ENCODE measurements at regions not wholly inside any gene's neighbourhood (a gene's known extent, or its start where the extent isn't known, plus 50 kb on each side); places are given as distances from the start of the nearest gene placed in this dataset.

GRCh38 chr11:122399375-122399774 lies 256.1 kb upstream of the UBASH3B start:
- Histone ChIP-seq H2BK5ac (ENCODE audit: low read depth, low read length, poor library complexity, severe bottlenecking) (no peak overlapping the region), H4K5ac (ENCODE audit: low read depth, low read length) (no peak overlapping the region; the same call in 1 of the 2 replicates), H3K18ac (ENCODE audit: low read depth, low read length) (peak overlapping the region; percentile 23; the same call in 1 of the 2 replicates), H3K9me3 (ENCODE audit: control insufficient read depth, insufficient read depth, low read length) (no peaks in the 10 kb centered on the region), H2AK5ac (ENCODE audit: low read depth, low read length) (no peak overlapping the region), H3K9ac (ENCODE audit: low read depth, low read length) (no peak overlapping the region), H4K8ac (ENCODE audit: low read depth in 2 of 2, low read length in 2 of 2) (no peak overlapping the region), H3K9me1 (ENCODE audit: insufficient read depth, low read length) (no peaks in the 10 kb centered on the region), H2BK120ac (ENCODE audit: low read depth, low read length) (no peak overlapping the region), H4K20me1 (ENCODE audit: insufficient read depth, low read length) (no peaks in the 10 kb centered on the region), H3K14ac (replicated peaks; ENCODE audit: low read depth, low read length) (no peak overlapping the region), H3K56ac (ENCODE audit: extremely low read depth, insufficient read depth, low read length) (no peak overlapping the region), H3K79me1 (ENCODE audit: low read depth in 1 of 2, low read length in 2 of 2) (no peaks in the 10 kb centered on the region), H3K4me2 (ENCODE audit: low read depth, low read length) (no peak overlapping the region), H2BK20ac (ENCODE audit: low read depth, low read length) (no peak overlapping the region), H2BK15ac (ENCODE audit: low read depth, low read length) (0 out of 3 replicates have a peak overlapping the region, but pooled peaks have one; percentile 22), H3K27ac (ENCODE audit: insufficient read depth, low read length) (no peak overlapping the region), H3K36me3 (ENCODE audit: control insufficient read depth, insufficient read depth, low read length) (no peaks in the 10 kb centered on the region), H2AFZ (replicated peaks; ENCODE audit: low read length, poor library complexity) (no peak overlapping the region), H3K4me1 (ENCODE audit: control insufficient read depth, insufficient read depth, low read length) (peaks cover 4% of the 10 kb centered on the region), H3K23ac (ENCODE audit: low read depth, low read length) (no peak overlapping the region), H3K27me3 (ENCODE audit: control insufficient read depth, insufficient read depth, low read length) (no peaks in the 10 kb centered on the region), H3K4me3 (ENCODE audit: insufficient read depth, low read depth, low read length) (no peak overlapping the region), H3K4ac (ENCODE audit: low read depth, low read length) (no peak overlapping the region), H4K91ac (ENCODE audit: insufficient read depth, low read depth, low read length) (no peak overlapping the region), H2AK9ac (replicated peaks; ENCODE audit: low read depth, low read length, poor library complexity) (no peak overlapping the region)
- ATAC-seq (ENCODE audit: low read depth): no peak
- WGBS, 2 experiments (ENCODE audit: extremely low coverage in 2 of 2, insufficient read length in 1 of 2): no CpG with 5 or more reads among the region's 2 CpGs
- dilution Hi-C loops (cut with HindIII; ENCODE audit: low sequenced_read_pairs, unreplicated experiment): no loop called here
- ChIA-PET POLR2A (ENCODE audit: unreplicated experiment) (no interaction called here), CTCF (no interaction called here)
- in situ Hi-C loops (cut with MboI; ENCODE audit: low sequenced_read_pairs): no loop called here
- intact Hi-C loops (cut with micrococcal nuclease): no loop called here
- TF ChIP-seq MAFK (IDR thresholded peaks at IDR 0.05; ENCODE audit: low read depth, low read length): no peak
- no peak for TF ChIP-seq POLR2A (IDR thresholded peaks at IDR 0.05; ENCODE audit: low read depth, low read length)
- no peak for TF ChIP-seq CEBPB (IDR thresholded peaks at IDR 0.05; ENCODE audit: low read depth, low read length)
- TF ChIP-seq USF2 (IDR thresholded peaks at IDR 0.05; ENCODE audit: low read depth, low read length): no peak
- TF ChIP-seq RCOR1 (IDR thresholded peaks at IDR 0.05; ENCODE audit: insufficient replicate concordance, low read length): no peak
- TF ChIP-seq MAZ (IDR thresholded peaks at IDR 0.05; ENCODE audit: borderline replicate concordance, low read depth, low read length): no peak
- TF ChIP-seq RAD21 (IDR thresholded peaks at IDR 0.05; ENCODE audit: low read length): no peak
- TF ChIP-seq CHD1 (IDR thresholded peaks at IDR 0.05; ENCODE audit: low read depth, low read length): no peak
- no peak for TF ChIP-seq RFX5 (IDR thresholded peaks at IDR 0.05; ENCODE audit: low read depth, low read length)
- no peak for TF ChIP-seq MXI1 (IDR thresholded peaks at IDR 0.05; ENCODE audit: borderline replicate concordance, low read depth, low read length)
- TF ChIP-seq, protein P1, sequence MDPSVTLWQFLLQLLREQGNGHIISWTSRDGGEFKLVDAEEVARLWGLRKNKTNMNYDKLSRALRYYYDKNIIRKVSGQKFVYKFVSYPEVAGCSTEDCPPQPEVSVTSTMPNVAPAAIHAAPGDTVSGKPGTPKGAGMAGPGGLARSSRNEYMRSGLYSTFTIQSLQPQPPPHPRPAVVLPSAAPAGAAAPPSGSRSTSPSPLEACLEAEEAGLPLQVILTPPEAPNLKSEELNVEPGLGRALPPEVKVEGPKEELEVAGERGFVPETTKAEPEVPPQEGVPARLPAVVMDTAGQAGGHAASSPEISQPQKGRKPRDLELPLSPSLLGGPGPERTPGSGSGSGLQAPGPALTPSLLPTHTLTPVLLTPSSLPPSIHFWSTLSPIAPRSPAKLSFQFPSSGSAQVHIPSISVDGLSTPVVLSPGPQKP (IDR thresholded peaks at IDR 0.05; ENCODE audit: borderline replicate concordance, low read depth, low read length): no peak
- no peak for TF ChIP-seq SMC3 (IDR thresholded peaks at IDR 0.05; ENCODE audit: low read depth, low read length)
- no peak for TF ChIP-seq FOS (IDR thresholded peaks at IDR 0.05; ENCODE audit: low read depth, low read length)
- TF ChIP-seq, protein P2, sequence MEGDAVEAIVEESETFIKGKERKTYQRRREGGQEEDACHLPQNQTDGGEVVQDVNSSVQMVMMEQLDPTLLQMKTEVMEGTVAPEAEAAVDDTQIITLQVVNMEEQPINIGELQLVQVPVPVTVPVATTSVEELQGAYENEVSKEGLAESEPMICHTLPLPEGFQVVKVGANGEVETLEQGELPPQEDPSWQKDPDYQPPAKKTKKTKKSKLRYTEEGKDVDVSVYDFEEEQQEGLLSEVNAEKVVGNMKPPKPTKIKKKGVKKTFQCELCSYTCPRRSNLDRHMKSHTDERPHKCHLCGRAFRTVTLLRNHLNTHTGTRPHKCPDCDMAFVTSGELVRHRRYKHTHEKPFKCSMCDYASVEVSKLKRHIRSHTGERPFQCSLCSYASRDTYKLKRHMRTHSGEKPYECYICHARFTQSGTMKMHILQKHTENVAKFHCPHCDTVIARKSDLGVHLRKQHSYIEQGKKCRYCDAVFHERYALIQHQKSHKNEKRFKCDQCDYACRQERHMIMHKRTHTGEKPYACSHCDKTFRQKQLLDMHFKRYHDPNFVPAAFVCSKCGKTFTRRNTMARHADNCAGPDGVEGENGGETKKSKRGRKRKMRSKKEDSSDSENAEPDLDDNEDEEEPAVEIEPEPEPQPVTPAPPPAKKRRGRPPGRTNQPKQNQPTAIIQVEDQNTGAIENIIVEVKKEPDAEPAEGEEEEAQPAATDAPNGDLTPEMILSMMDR (conservative IDR thresholded peaks at IDR 0.05; ENCODE audit: low read depth, low read length): no peak
- TF ChIP-seq NFE2L2 (IDR thresholded peaks at IDR 0.05; ENCODE audit: low read depth, low read length): no peak
- TF ChIP-seq BHLHE40 (IDR thresholded peaks at IDR 0.05; ENCODE audit: low read depth, low read length): no peak
- BruUV-seq (replicated peaks): no TSS peak
- DNase-seq: no peak
